Fibroblast of skin of abdomen (primary cell): ENCODE measurements at regions not wholly inside any gene's neighbourhood (a gene's known extent, or its start where the extent isn't known, plus 50 kb on each side); places are given as distances from the start of the nearest gene placed in this dataset.
A peak's percentile ranks its signal among the peaks of the same experiment; 100 is the strongest.

Experiments used
- DNase-seq: peaks from one replicate; pipeline ENCODE4 v3.0.0-alpha.2; 2013

- no peak for DNase-seq
These were observed 287.8 kb downstream of the FAM43A start for GRCh38 chr3:194973366-194974000.

GRCh38 chr3:194974468-194975135 lies 288.9 kb downstream of the FAM43A start:
- DNase-seq = no peak

GRCh38 chr3:194976049-194976451 lies 290.4 kb downstream of the FAM43A start:
- no peak for DNase-seq

- DNase-seq = peak; percentile 10
These were observed 291.2 kb downstream of the FAM43A start for GRCh38 chr3:194976874-194977273.

GRCh38 chr3:194977356-194977755 lies 291.7 kb downstream of the FAM43A start:
- DNase-seq = no peak

- no peak for DNase-seq
These were observed 291.8 kb downstream of the XXYLT1 start for GRCh38 chr3:194979173-194979572.

- no peak for DNase-seq
These were observed 288.5 kb downstream of the XXYLT1 start for GRCh38 chr3:194982472-194982871.

GRCh38 chr3:194983121-194983520 lies 287.8 kb downstream of the XXYLT1 start:
- no peak for DNase-seq

GRCh38 chr3:194983620-194984019 lies 287.3 kb downstream of the XXYLT1 start:
- no peak for DNase-seq

GRCh38 chr3:194984066-194984465 lies 286.9 kb downstream of the XXYLT1 start:
- DNase-seq = no peak

- no peak for DNase-seq
These were observed 286.3 kb downstream of the XXYLT1 start for GRCh38 chr3:194984622-194985021.

GRCh38 chr3:194985031-194985578 lies 285.9 kb downstream of the XXYLT1 start:
- DNase-seq = peak; percentile 60

GRCh38 chr3:194986208-194987043 lies 284.5 kb downstream of the XXYLT1 start:
- DNase-seq = no peak

GRCh38 chr3:194987571-194988494 lies 283.1 kb downstream of the XXYLT1 start:
- DNase-seq = no peak

- peak; percentile 6 for DNase-seq
These were observed 282.3 kb downstream of the XXYLT1 start for GRCh38 chr3:194988495-194989165.

GRCh38 chr3:194989241-194989640 lies 281.7 kb downstream of the XXYLT1 start:
- DNase-seq = no peak

- DNase-seq = no peak
These were observed 280.3 kb downstream of the XXYLT1 start for GRCh38 chr3:194990454-194991337.

GRCh38 chr3:194991338-194991654 lies 279.7 kb downstream of the XXYLT1 start:
- DNase-seq = no peak

GRCh38 chr3:194993896-194994295 lies 277.1 kb downstream of the XXYLT1 start:
- no peak for DNase-seq

GRCh38 chr3:194994551-194994981 lies 276.4 kb downstream of the XXYLT1 start:
- DNase-seq = no peak

- no peak for DNase-seq
These were observed 275.6 kb downstream of the XXYLT1 start for GRCh38 chr3:194995334-194995733.
